OCI-LY1 (cell line): ENCODE measurements at regions not wholly inside any gene's neighbourhood (a gene's known extent, or its start where the extent isn't known, plus 50 kb on each side); places are given as distances from the start of the nearest gene placed in this dataset.

ENCODE experiments used
- EZH2 ChIP-seq: fragments of 200-600 bp; sonication (generic), shearing (Covaris generic); IDR thresholded peaks from 2 replicates; pipeline ENCODE4 v1.8.0; 2017; ENCODE audit warnings: borderline replicate concordance, mixed run types, mild to moderate bottlenecking, antibody characterized with exemption, low read length, moderate library complexity, mixed read lengths
- TF ChIP-seq, protein P1 (sequence below): fragments of 200-600 bp; sonication (generic), shearing (Covaris generic); IDR thresholded peaks from 2 replicates; pipeline ENCODE4 v1.5.1; 2017; ENCODE audit warnings: mild to moderate bottlenecking, antibody characterized with exemption, low read length, moderate library complexity, mixed read lengths

DNA sequence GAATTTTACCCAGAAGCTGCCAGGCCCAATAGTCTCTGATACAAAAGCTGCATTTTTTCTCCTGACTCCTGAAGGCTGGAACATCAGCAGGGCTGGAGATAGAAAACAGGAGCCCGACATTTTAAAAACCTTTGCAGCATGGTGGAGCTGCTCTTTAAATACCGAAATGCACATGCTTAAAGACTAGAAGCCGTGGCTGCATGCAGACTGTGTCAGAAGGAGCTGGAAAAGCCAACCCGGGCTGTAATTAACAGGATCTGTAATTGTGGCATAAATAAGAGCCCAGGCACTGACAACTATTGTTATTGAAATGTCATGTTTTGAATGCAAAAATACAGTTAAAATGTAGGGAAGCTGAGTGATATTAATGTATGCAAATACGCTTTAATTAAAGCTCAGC lies 304.9 kb upstream of the PLET1 start:
- TF ChIP-seq EZH2, result no peak
- TF ChIP-seq, protein P1, sequence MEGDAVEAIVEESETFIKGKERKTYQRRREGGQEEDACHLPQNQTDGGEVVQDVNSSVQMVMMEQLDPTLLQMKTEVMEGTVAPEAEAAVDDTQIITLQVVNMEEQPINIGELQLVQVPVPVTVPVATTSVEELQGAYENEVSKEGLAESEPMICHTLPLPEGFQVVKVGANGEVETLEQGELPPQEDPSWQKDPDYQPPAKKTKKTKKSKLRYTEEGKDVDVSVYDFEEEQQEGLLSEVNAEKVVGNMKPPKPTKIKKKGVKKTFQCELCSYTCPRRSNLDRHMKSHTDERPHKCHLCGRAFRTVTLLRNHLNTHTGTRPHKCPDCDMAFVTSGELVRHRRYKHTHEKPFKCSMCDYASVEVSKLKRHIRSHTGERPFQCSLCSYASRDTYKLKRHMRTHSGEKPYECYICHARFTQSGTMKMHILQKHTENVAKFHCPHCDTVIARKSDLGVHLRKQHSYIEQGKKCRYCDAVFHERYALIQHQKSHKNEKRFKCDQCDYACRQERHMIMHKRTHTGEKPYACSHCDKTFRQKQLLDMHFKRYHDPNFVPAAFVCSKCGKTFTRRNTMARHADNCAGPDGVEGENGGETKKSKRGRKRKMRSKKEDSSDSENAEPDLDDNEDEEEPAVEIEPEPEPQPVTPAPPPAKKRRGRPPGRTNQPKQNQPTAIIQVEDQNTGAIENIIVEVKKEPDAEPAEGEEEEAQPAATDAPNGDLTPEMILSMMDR, result no peak
